ENCODE measurements at regions not wholly inside any gene's neighbourhood (a gene's known extent, or its start where the extent isn't known, plus 50 kb on each side); places are given as distances from the start of the nearest gene placed in this dataset.
A peak's percentile ranks its signal among the peaks of the same experiment; 100 is the strongest.

DNA sequence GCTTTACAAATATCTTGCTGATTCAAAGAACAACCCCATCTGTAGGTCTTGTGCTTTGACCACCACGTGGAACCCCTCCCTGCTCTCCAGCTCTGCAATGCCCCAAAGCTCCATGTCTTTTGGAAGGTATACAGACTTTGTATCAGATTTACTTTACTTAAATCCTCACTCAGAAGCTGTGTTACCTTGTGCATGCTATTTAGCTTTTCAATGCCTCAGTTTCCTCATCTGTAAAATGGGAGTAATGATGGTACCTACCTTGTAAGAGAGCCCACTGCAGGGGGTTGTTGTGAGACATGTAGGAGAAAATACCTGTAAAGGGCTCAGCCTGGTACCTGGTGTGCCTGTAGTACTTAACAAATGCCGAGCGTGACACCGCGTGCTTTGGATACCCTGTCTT lies 200.2 kb upstream of the CHD6 start:
- Histone ChIP-seq H3K9me3 (ENCODE audit: control insufficient read depth in 4 of 4, insufficient read depth in 3 of 4, low read length in 3 of 4) (peaks cover 0 to 8% (median 4%) of the 10 kb centered on the region in 4 donors), H3K27me3 (ENCODE audit: control insufficient read depth in 3 of 3, insufficient read depth in 3 of 3, low read length in 2 of 3) (no peaks in the 10 kb centered on the region), H3K9ac (ENCODE audit: insufficient read depth in 1 of 2, low read length in 2 of 2) (no peak overlapping the region), H3K4me3 (no peak overlapping the region), H3K36me3 (ENCODE audit: control insufficient read depth in 4 of 4, insufficient read depth in 4 of 4, low read length in 4 of 4) (no peaks in the 10 kb centered on the region), H3K27ac (ENCODE audit: low read depth in 1 of 2, low read length in 1 of 2) (no peak overlapping the region), H3K4me1 (ENCODE audit: control insufficient read depth in 5 of 5, insufficient read depth in 5 of 5, low read length in 5 of 5) (no peaks in the 10 kb centered on the region)
- DNase-seq (no peak), ATAC-seq (ENCODE audit: insufficient read depth, low FRiP score) (no peak)
- TF ChIP-seq CTCF (IDR thresholded peaks at IDR 0.05; ENCODE audit: control extremely low read depth, extremely low read depth), result no peak
- WGBS, 2 donors, result 86 to 89% methylated on average over 5 of the region's 5 CpGs

DNA sequence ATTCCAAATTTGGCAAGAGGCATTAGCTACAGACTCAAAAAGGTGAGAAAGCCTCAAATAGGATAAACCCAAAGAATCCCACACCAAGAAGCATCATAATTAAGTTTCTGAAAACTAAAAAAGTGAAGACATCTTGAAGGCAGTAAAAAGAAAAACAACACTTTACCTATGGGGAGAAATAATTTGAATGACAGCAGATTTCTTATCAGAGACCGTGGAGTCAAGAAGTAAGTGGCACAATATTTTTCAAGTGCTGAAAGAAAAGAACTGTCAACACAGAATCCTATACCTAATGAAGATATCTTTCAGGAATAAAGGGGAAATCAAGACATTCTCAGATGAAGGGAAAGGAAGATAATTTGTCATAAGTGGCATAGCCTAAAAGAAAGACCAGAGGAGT lies 193.3 kb upstream of the CHD6 start:
- H3K36me3 ChIP-seq (ENCODE audit: control insufficient read depth in 4 of 4, insufficient read depth in 4 of 4, low read length in 4 of 4), result no peaks in the 10 kb centered on the region
- no peak overlapping the region for H3K4me3 ChIP-seq
- ATAC-seq (ENCODE audit: insufficient read depth, low FRiP score) (no peak), DNase-seq (no peak)
- no peak overlapping the region for H3K9ac ChIP-seq (ENCODE audit: insufficient read depth in 1 of 2, low read length in 2 of 2)
- no peaks in the 10 kb centered on the region for H3K27me3 ChIP-seq (ENCODE audit: control insufficient read depth in 3 of 3, insufficient read depth in 3 of 3, low read length in 2 of 3)
- 60 to 95% methylated on average over 1 of the region's 1 CpG for WGBS, 2 donors
- H3K9me3 ChIP-seq (ENCODE audit: control insufficient read depth in 4 of 4, insufficient read depth in 3 of 4, low read length in 3 of 4), result peaks cover 0 to 6% (median 1%) of the 10 kb centered on the region in 4 donors
- no peaks in the 10 kb centered on the region for H3K4me1 ChIP-seq (ENCODE audit: control insufficient read depth in 5 of 5, insufficient read depth in 5 of 5, low read length in 5 of 5)
- no peak overlapping the region for H3K27ac ChIP-seq (ENCODE audit: low read depth in 1 of 2, low read length in 1 of 2)
- no peak for TF ChIP-seq CTCF (IDR thresholded peaks at IDR 0.05; ENCODE audit: control extremely low read depth, extremely low read depth)

DNA sequence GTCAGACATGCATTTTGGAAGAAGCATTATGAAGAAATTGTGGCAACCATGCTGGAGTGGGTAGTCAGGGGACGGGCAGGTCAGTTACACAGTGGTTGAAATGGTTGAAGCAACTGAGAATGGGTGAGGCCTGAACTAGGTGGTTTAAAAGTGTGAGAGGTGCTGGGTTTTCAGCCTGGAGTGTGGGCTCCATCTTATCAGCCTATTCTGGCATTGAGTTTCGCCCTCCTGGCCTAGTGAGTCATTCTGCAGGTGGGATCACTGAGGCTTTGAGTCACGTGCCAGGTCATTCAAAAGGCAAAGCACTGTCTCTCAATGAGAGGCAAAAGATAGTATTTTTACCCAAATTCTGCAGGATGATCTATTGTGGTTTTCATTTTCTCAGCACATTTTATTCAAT lies 181.9 kb upstream of the CHD6 start:
- DNase-seq (no peak), ATAC-seq (ENCODE audit: insufficient read depth, low FRiP score) (no peak)
- Histone ChIP-seq H3K4me1 (ENCODE audit: control insufficient read depth in 5 of 5, insufficient read depth in 5 of 5, low read length in 5 of 5) (no peaks in the 10 kb centered on the region), H3K27ac (ENCODE audit: low read depth in 1 of 2, low read length in 1 of 2) (no peak overlapping the region), H3K27me3 (ENCODE audit: control insufficient read depth in 3 of 3, insufficient read depth in 3 of 3, low read length in 2 of 3) (no peaks in the 10 kb centered on the region), H3K9ac (ENCODE audit: insufficient read depth in 1 of 2, low read length in 2 of 2) (no peak overlapping the region), H3K4me3 (no peak overlapping the region), H3K36me3 (ENCODE audit: control insufficient read depth in 4 of 4, insufficient read depth in 4 of 4, low read length in 4 of 4) (no peaks in the 10 kb centered on the region), H3K9me3 (ENCODE audit: control insufficient read depth in 4 of 4, insufficient read depth in 3 of 4, low read length in 3 of 4) (peaks cover 0 to 1% (median 0%) of the 10 kb centered on the region in 4 donors)
- TF ChIP-seq CTCF (IDR thresholded peaks at IDR 0.05; ENCODE audit: control extremely low read depth, extremely low read depth), result no peak
- 75 to 90% methylated on average over 3 of the region's 3 CpGs for WGBS, 2 donors

GRCh38 chr20:41798930-41799502 lies 180.8 kb upstream of the CHD6 start:
- Histone ChIP-seq H3K36me3 (ENCODE audit: control insufficient read depth in 4 of 4, insufficient read depth in 4 of 4, low read length in 4 of 4) (no peaks in the 10 kb centered on the region), H3K27ac (ENCODE audit: low read depth in 1 of 2, low read length in 1 of 2) (no peak overlapping the region), H3K27me3 (ENCODE audit: control insufficient read depth in 3 of 3, insufficient read depth in 3 of 3, low read length in 2 of 3) (no peaks in the 10 kb centered on the region), H3K9me3 (ENCODE audit: control insufficient read depth in 4 of 4, insufficient read depth in 3 of 4, low read length in 3 of 4) (peaks cover 0 to 1% (median 0%) of the 10 kb centered on the region in 4 donors), H3K4me1 (ENCODE audit: control insufficient read depth in 5 of 5, insufficient read depth in 5 of 5, low read length in 5 of 5) (no peaks in the 10 kb centered on the region), H3K9ac (ENCODE audit: insufficient read depth in 1 of 2, low read length in 2 of 2) (no peak overlapping the region), H3K4me3 (no peak overlapping the region)
- DNase-seq (peak in 1 of 3 donors; percentile 41), ATAC-seq (ENCODE audit: insufficient read depth, low FRiP score) (no peak)
- no peak for TF ChIP-seq CTCF (IDR thresholded peaks at IDR 0.05; ENCODE audit: control extremely low read depth, extremely low read depth)
- 69% methylated on average over 3 of the region's 3 CpGs for WGBS, 2 donors

Measured in lung (tissue), 11 donors.